Retina (tissue), 1 donor: ENCODE measurements at regions not wholly inside any gene's neighbourhood (a gene's known extent, or its start where the extent isn't known, plus 50 kb on each side); places are given as distances from the start of the nearest gene placed in this dataset.
"Not testable (repeated sequence)": the region's sequence is repeated elsewhere in the genome, so short reads cannot be mapped to it uniquely, and the experiment has no call there.

Source experiments
- DNase-seq: peaks from one replicate; pipeline ENCODE4 v3.0.0-alpha.2; 2016

DNA sequence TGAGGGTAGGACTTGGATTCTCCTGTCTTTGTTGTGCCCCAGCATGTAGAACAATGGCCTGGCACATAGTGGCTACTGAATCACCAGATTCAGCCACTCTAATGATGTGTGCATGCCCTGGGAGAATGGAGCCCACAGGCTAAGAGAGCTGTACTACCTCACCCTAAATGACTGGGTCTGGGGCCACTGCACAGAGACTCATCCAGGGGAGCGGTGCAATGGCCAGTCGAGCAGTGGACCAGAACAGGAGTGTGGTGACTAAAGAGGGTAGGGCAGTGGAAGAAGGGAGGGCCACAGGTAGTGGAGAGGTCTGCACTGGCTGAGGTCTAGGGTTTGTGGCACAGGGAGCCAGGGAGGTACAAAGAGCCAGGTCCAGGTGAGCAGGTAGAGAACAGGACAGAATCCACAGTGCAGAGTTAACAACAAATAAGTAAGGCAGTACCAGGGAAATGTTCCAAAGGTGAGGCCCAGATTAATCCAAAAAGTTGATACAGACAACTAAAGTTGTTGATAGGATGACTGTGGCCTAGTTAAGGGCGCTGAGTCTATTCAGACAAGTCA is 142.7 kb upstream of the ATP11B start:
- DNase-seq = no peak

GRCh38 chr3:182651461-182651860 is 141.8 kb upstream of the ATP11B start:
- no peak for DNase-seq

DNA sequence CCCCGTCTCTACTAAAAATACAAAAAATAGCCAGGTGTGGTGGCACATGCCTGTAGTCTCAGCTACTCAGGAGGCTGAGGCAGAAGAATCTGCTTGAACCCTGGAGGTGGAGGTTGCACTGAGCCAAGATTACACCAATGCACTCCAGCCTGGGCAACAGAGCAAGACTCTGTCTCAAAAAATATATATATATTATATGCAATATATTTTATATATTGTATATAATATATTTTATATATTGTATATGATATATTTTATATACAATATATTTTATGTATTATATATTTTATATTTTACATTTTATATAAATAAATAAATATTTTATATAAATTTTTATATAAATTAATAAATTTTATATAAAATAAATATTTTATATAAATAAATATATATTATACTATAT is 140.2 kb upstream of the ATP11B start:
- not testable (repeated sequence) for DNase-seq

- no peak for DNase-seq
Observed at GRCh38 chr3:182668541-182668940, 124.8 kb upstream of the ATP11B start.

GRCh38 chr3:182668974-182669373 is 124.3 kb upstream of the ATP11B start:
- no peak for DNase-seq

GRCh38 chr3:182671541-182671940 is 121.8 kb upstream of the ATP11B start:
- DNase-seq = no peak

- no peak for DNase-seq
Observed at GRCh38 chr3:182671942-182672341, 121.4 kb upstream of the ATP11B start.

- DNase-seq = no peak
Observed at GRCh38 chr3:182673336-182673735, 120.0 kb upstream of the ATP11B start.

DNA sequence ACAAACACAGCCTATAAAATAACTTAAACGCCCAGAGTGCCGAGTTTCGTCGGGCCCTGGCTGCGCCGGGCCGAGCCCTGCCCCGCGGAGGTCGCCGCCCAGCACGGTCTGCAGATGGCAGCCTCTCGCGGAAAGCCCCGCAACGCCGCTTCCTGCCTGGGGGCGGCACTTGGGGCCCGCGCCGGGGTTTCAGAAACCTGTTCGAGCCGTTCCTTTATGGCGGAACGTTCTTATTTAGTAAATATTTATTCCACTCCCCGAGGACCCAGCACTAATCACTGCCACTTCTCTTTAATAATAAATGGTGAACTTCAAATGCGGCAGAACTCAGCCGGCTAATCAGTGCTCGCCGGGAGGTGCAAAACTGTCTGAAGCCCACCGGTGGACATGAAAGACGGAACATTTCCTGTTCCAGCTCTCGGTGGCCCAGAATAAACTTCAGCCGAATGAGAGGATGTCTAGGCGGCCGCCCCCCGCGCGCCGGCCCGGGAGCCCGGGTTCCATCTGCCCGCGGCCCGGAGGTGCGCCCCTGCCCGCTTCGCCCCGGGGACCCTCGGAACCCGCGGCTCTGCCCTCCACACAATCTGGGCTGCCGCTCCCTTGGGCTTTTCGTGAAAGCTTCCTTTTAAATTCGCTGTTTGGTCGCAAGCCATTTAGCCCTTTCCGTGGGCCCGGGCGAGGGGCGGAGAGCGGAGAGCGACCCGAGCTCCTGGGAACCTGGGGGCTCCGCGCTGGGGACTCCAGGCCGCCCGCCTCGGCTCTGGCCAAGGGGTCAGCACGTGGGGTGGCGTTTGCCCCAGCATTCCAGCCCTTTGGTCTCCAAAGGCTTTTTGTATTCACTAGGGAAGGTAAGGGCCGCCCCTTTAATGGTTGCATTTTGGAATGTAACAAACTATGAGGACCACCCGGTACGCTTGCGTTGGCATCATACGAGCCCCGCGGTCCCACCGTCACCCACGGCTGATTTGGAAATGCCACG is 110.8 kb upstream of the ATP11B start:
- peak; percentile 90 for DNase-seq

- peak; percentile 85 for DNase-seq
Observed at GRCh38 chr3:182683453-182683852, 109.9 kb upstream of the ATP11B start.

DNA sequence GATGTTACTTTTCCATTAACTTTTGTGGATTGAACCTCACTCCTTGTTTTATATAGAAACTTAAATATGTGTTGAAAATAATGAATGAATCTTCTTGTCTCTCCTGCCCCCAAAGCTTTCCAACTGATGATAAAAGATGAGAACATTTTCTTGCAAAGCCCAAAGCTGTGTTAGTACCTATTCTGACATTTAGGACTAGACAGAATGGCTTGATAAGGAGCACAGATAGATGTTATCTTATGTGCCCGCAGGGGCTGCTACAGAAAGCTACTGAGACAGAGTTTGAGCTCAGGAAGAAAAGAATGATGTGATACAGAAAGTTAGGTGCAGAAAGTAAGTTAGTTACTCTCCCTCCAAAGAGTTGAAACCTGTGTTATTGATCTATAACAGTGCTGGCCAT is 109.4 kb upstream of the ATP11B start:
- DNase-seq = no peak

- no peak for DNase-seq
Observed at GRCh38 chr3:182686033-182686886, 107.0 kb upstream of the ATP11B start.

DNA sequence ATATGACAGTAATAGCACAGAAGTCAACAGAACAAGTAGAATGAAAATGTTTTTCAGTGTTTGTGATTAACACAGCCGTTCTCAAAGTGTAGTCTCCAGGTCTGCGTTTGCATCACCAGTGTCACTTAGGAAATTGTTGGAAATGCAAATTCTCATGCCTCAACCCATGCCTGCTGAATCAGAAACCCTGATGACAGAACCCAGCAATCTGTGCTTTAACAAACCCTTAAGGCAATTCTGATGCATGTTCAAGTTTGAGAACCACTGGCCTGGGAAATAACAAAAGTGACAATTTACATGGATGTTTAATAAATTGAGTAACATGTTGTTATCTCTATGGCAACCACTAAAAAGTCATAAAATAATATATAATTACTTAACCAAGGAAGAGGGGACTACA is 103.1 kb upstream of the ATP11B start:
- DNase-seq = no peak

DNA sequence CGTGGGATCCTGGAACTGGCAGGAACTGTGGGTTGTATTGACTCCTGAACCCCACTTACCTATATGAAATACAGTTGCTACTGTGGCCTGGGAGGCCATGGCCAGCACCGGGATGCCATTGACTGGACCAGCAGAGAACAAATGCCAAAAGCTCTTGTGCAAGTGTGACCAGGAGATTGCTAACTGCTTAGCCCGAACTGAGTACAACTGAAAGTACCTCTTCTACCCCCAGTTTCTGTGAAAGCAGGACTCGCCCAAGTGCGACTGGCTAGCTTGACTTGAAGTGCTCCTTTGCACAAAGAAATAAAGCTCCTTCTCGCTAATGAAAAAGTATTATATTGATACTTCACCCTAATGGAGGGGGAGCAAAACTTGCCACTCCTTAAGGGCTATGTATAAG is 101.3 kb upstream of the ATP11B start:
- no peak for DNase-seq

DNA sequence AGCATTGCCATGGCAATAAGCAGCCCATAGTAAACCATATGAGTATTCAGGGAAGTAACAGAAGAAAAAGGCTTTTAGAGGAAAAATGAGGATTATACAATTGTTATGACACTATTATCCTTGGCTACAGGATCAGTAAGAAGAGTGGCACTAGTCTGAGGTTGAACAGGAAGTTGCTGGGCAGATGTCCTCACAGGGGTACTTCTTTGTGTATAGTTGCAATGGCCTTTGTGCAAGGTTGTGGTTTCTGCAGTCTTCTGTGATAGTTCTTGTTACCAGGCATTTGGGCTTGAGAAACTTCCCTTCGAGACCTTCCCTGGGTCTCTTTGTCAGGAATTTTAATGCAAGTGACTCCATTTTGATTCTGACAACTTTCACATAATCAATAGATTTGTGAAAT is 100.6 kb upstream of the ATP11B start:
- no peak for DNase-seq

DNA sequence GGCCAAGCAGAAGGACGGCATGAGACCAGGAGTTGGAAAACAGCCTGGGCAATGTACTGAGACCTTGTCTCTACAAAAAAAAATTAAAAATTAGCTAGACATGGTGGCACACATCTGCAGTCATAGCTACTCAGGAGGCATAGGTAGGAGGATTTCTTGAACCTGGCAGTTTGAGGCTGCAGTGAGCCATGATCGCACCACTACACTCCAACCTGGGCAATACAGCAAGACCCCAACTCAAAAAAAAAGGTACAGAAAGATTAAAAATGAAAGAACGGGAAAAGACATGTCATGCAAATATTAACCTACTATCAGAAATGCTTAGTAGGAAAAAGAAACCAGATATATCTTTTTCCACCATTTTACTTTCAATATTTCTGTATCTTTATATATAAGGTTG is 99.6 kb upstream of the ATP11B start:
- no peak for DNase-seq

DNA sequence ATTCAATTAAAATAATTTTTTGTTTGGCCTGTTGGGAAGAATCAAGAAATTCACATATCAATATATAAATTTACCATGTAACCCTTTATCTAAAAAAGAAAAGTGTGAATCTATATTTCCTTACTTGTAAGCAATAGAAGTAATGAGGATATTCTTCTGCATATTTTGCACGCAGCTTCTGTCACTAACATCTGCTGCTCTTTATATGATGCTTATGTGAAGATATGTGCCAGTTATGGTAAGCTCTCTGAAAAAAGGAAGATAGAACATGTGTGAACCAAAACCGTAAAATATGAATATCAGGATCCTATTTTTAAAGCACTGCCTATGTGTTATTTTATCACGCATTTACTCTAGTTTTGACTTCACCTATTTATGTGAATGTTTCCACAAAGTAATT is 96.4 kb upstream of the ATP11B start:
- no peak for DNase-seq

DNA sequence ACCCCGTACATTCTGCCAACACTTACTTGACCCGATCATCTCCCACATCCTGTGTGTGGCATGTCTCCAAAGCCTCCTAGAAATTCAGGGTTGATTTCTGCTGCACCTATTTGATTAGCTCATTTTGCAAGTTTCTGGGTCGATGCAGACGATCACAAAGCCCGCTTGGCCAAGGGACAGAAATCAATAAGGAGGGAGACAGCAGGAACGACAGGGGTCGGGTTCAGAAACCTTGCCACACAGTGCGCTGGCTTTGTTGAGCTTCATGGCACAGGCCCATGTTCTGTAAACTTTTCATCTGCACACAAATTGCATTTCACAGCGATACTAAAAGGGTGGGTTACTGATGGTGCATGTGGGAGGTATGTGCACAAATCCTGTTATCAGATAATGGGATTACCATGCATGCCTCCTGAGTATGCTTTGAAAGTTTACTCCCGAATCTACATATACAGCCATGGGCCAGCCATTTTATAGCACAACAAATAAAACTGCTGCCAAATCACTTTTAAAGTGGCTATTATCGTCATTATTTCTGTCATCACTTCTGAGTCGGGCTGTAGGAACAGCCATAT is 95.9 kb upstream of the ATP11B start:
- DNase-seq = peak; percentile 35

- DNase-seq = no peak
Observed at GRCh38 chr3:182698078-182698477, 95.2 kb upstream of the ATP11B start.

- DNase-seq = no peak
Observed at GRCh38 chr3:182699550-182700170, 93.6 kb upstream of the ATP11B start.

DNA sequence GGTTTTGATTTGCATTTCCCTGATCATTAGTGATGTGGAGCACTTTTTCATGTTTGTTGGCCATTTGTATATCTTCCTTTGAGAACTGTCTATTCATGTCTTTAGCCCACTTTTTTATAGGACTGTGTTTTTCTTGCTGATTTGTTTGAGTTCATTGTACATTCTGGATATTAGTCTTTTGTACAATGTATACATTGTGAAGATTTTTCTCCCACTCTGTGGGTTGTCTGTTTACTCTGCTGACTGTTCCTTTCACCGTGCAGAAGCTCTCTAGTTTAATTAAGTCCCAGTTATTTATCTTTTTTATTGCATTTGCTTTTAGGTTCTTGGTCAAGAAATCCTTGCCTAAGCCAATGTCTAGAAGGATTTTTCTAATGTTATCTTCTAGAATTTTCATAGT is 91.1 kb upstream of the ATP11B start:
- DNase-seq = no peak

DNA sequence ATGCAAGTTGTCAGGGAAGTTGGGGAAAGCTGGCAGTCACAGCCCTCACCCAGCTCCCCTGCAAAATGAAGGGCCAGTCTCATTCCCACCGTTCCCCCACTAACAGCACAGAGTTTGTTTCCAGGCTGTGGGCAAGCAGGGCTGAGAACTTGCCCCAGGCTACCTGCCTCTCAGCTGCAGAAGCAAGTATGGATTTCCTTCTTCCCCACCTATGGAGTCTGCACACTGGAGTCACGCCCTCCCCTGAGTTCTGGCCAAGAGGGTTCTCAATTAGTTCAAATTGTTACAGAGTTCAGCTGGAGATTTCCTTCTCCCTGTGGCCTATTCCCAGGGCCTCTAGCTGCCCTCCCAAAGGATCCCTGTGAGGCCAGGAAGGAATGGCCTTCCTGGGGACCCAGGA is 90.1 kb upstream of the ATP11B start:
- DNase-seq = no peak

- DNase-seq = no peak
Observed at GRCh38 chr3:182704926-182705325, 88.4 kb upstream of the ATP11B start.
